Esophagus squamous epithelium (tissue), 5 donors: ENCODE measurements at regions not wholly inside any gene's neighbourhood (a gene's known extent, or its start where the extent isn't known, plus 50 kb on each side); places are given as distances from the start of the nearest gene placed in this dataset.

ENCODE experiments used
- DNase-seq: peaks from one replicate; lab custom pipeline; 2025; lab: John Stamatoyannopoulos, UW
- H3K27ac ChIP-seq, 4 donors: fragments of 200-600 bp; sonication (generic); one replicate each; pipeline ENCODE4 v1.5.1; 2016 to 2019; ENCODE audit warnings: mild to moderate bottlenecking in 1 of 4
- H3K27me3 ChIP-seq, 4 donors: fragments of 200-600 bp; sonication (generic); 1 replicate in 3 of 4; 2 replicates in 1 of 4; pipeline versions ENCODE4 v1.5.1 to v1.6.0; 2017 to 2021; ENCODE audit warnings: antibody characterized with exemption in 1 of 4
- H3K36me3 ChIP-seq, 3 donors: fragments of 200-600 bp; sonication (generic); one replicate each; pipeline ENCODE4 v1.5.1; 2016 to 2019
- H3K4me1 ChIP-seq, 3 donors: fragments of 200-600 bp; sonication (generic); one replicate each; pipeline ENCODE4 v1.5.1; 2017 to 2019
- H3K4me3 ChIP-seq, 4 donors: fragments of 200-600 bp; sonication (generic); 1 replicate in 3 of 4; 2 replicates in 1 of 4; pipeline ENCODE4 v1.5.1; 2016 to 2019; ENCODE audit warnings: mild to moderate bottlenecking in 2 of 4, moderate library complexity in 1 of 4
- H3K9me3 ChIP-seq, 3 donors: fragments of 200-600 bp; sonication (generic); one replicate each; pipeline ENCODE4 v1.5.1; 2016 to 2019
- POLR2A ChIP-seq, 4 donors: fragments of 450-650 bp; IDR thresholded peaks; one replicate each; pipeline ENCODE4 v1.6.1; 2017; ENCODE audit warnings: antibody characterized with exemption in 4 of 4, mild to moderate bottlenecking in 4 of 4, moderate library complexity in 3 of 4
- WGBS, 2 donors: methylation state at CpG; one replicate each; pipeline ENCODE4 v1.1.5; 2018; 5-methylcytosine and 5-hydroxymethylcytosine counted together
- intact Hi-C: fragments of 100-400 bp; cut with DNase I; formaldehyde crosslinking; loops from one replicate; pipeline ENCODE4 v1.15.0; 2022
- TF ChIP-seq, protein P1 (sequence below), 6 experiments: fragments of 450-650 bp in 4 of 6; fragments of 200-600 bp in 2 of 6; sonication (generic) in 2 of 6; IDR thresholded peaks; one replicate each; pipeline ENCODE4 v1.5.1; 2016 to 2019; ENCODE audit warnings: antibody characterized with exemption in 6 of 6, mild to moderate bottlenecking in 4 of 6, moderate library complexity in 4 of 6
- donor health status: DM: yes; HTN: yes; CAD: no.

DNA sequence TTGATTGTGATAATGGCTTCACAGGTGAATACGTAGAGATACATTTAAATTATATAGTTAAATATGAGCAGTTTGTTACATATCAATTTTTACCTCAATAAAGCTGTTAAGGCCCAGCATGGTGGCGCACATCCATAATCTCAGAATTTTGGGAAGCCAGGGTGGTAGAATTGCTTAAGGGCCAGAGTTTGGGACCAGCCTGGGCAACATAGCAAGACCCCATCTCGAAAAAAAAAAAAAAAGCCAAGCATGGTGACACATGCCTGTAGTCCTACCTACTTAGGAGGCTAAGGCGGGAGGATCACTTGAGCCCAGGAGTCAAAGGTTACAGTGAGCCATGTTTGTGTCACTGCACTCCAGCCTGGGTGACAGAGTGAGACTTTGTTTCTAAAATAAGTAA, 138.7 kb upstream of the TMEM161B start:
- Histone ChIP-seq H3K27me3 (no peaks in the 10 kb centered on the region), H3K27ac (no peak overlapping the region), H3K4me3 (no peak overlapping the region), H3K36me3 (no peaks in the 10 kb centered on the region), H3K9me3 (no peaks in the 10 kb centered on the region), H3K4me1 (no peaks in the 10 kb centered on the region)
- intact Hi-C loops: no loop called here
- no peak for DNase-seq
- TF ChIP-seq, protein P1, sequence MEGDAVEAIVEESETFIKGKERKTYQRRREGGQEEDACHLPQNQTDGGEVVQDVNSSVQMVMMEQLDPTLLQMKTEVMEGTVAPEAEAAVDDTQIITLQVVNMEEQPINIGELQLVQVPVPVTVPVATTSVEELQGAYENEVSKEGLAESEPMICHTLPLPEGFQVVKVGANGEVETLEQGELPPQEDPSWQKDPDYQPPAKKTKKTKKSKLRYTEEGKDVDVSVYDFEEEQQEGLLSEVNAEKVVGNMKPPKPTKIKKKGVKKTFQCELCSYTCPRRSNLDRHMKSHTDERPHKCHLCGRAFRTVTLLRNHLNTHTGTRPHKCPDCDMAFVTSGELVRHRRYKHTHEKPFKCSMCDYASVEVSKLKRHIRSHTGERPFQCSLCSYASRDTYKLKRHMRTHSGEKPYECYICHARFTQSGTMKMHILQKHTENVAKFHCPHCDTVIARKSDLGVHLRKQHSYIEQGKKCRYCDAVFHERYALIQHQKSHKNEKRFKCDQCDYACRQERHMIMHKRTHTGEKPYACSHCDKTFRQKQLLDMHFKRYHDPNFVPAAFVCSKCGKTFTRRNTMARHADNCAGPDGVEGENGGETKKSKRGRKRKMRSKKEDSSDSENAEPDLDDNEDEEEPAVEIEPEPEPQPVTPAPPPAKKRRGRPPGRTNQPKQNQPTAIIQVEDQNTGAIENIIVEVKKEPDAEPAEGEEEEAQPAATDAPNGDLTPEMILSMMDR (IDR thresholded peaks at IDR 0.05): no peak
- TF ChIP-seq POLR2A (IDR thresholded peaks at IDR 0.05): no peak
- WGBS, 2 donors: 68 to 69% methylated on average over 4 of the region's 4 CpGs

DNA sequence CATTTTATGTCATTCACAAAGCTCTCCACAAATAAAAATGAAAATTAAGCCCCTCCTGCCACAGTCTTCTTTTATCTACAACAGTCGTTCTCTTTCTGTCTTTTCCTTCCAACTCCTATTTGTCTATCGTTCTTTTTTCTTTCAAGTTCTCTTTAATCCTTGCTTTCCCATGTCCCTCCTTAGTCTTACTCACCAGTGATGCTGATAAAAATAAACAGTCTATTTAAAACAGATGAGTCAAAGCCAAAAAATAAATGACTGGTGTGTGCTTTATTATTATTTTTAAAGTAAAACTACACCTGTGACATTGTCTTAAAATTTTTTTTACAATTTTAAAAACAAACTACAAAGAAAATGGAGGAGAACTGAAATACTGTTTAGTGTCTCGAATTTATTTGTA, 137.1 kb upstream of the TMEM161B start:
- intact Hi-C loops: no loop called here
- H3K27ac ChIP-seq: no peak overlapping the region
- no peaks in the 10 kb centered on the region for H3K27me3 ChIP-seq
- H3K9me3 ChIP-seq: no peaks in the 10 kb centered on the region
- no peak for DNase-seq
- H3K4me3 ChIP-seq: no peak overlapping the region
- H3K4me1 ChIP-seq: no peaks in the 10 kb centered on the region
- 54 to 57% methylated on average over 3 of the region's 3 CpGs for WGBS, 2 donors
- no peak for TF ChIP-seq POLR2A (IDR thresholded peaks at IDR 0.05)
- TF ChIP-seq, protein P1 (IDR thresholded peaks at IDR 0.05): no peak
- H3K36me3 ChIP-seq: no peaks in the 10 kb centered on the region

DNA sequence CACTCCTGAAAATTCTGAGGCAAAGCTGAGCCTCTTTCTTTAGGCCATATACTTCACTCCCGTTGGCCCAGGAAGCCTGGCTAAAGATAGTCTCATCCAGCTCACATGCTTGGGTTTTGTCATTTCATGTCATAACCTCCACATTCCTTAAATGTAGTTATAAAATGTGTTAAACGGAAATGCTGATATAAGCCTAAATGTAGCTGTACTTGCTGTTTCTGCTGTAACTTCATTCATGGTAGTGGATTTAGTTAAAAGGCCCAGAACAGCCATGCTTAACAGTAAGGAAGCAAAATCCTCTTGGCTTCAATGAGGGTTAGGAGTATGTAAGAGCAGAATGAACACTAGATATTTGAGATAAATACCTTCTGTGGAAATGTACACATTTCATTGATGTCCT, 135.8 kb upstream of the TMEM161B start:
- no peak for DNase-seq
- TF ChIP-seq, protein P1 (IDR thresholded peaks at IDR 0.05): no peak
- TF ChIP-seq POLR2A (IDR thresholded peaks at IDR 0.05): no peak
- H3K27me3 ChIP-seq: no peaks in the 10 kb centered on the region
- WGBS, 2 donors: 88 to 94% methylated on average over 2 of the region's 2 CpGs
- H3K4me3 ChIP-seq: no peak overlapping the region
- no peaks in the 10 kb centered on the region for H3K4me1 ChIP-seq
- H3K27ac ChIP-seq: no peak overlapping the region
- no peaks in the 10 kb centered on the region for H3K9me3 ChIP-seq
- H3K36me3 ChIP-seq: no peaks in the 10 kb centered on the region
- intact Hi-C loops: no loop called here

DNA sequence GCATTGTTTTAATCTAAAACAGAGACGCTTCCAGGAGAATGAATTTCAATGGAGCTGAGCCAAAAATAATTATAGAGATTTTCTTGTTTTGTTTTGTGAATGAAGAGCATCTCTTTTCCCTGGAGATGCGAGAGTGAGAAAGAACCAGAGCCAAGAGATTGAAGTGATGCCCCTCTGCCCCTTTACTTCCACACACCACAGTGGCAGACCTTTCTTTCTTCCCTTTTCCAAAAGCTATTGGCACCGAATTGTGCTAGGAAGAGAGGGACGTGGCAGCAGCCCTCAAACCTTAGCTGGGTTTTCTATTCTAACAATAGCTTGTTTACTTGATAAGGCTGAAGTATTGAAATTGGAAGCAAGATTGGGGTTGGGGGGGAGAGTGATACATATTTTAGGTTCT, 133.0 kb upstream of the TMEM161B start:
- 53 to 59% methylated on average over 4 of the region's 4 CpGs for WGBS, 2 donors
- Histone ChIP-seq H3K27ac (no peak overlapping the region), H3K4me3 (no peak overlapping the region), H3K36me3 (no peaks in the 10 kb centered on the region), H3K9me3 (no peaks in the 10 kb centered on the region), H3K4me1 (no peaks in the 10 kb centered on the region), H3K27me3 (no peaks in the 10 kb centered on the region)
- TF ChIP-seq POLR2A (IDR thresholded peaks at IDR 0.05): no peak
- TF ChIP-seq, protein P1 (IDR thresholded peaks at IDR 0.05): no peak
- intact Hi-C loops: no loop called here
- no peak for DNase-seq

DNA sequence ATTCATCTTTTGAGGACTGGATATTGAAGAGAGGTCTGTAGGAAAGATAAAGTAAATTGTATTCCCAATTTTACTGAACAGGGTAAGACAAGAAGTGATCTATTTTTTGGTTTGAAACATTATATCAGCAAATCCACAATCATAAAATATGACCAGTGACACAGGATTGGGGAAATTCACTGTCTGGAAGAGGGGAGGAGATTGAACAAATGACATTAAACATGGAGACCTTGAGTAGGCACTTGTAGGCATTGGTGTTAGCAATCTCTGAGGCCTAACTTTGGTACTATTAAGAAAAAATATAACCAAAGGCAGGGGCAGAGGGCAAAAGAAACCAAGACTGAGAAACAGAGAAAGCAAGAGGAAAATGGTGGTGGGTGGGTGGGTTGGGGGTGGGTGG, 132.6 kb upstream of the TMEM161B start:
- H3K27me3 ChIP-seq: no peaks in the 10 kb centered on the region
- no peak overlapping the region for H3K4me3 ChIP-seq
- no peak for DNase-seq
- H3K36me3 ChIP-seq: no peaks in the 10 kb centered on the region
- no peak for TF ChIP-seq POLR2A (IDR thresholded peaks at IDR 0.05)
- TF ChIP-seq, protein P1 (IDR thresholded peaks at IDR 0.05): no peak
- no peak overlapping the region for H3K27ac ChIP-seq
- H3K9me3 ChIP-seq: no peaks in the 10 kb centered on the region
- intact Hi-C loops: no loop called here
- no peaks in the 10 kb centered on the region for H3K4me1 ChIP-seq
